NCI-H2196 treated with DMSO at 0.1 percent for 48 hours (cell line): ENCODE measurements at regions not wholly inside any gene's neighbourhood (a gene's known extent, or its start where the extent isn't known, plus 50 kb on each side); places are given as distances from the start of the nearest gene placed in this dataset.

ENCODE experiments used
- DNase-seq: peaks from one replicate; lab custom pipeline; 2025; ENCODE audit not compliant: unreplicated experiment; lab: John Stamatoyannopoulos, UW

DNA sequence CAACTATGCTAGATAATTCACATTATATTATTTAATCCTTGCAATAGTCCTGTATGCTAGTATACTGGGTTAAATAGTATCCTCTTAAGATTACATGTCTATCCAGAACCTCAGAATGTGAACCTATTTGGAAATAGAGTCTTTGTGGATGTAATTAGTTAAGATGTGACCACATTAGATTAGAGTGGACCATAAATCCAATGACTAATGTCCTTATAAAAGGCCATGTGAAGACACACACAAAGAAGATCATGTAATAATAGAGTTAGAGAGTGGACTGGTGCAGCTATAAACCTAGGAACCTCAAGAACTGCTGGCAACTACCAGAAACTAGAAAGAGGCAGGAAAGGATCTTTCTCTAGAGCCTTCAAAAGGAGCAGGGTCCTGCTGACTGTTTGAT, 263.6 kb upstream of the PTGER4 start:
- DNase-seq = no peak

DNA sequence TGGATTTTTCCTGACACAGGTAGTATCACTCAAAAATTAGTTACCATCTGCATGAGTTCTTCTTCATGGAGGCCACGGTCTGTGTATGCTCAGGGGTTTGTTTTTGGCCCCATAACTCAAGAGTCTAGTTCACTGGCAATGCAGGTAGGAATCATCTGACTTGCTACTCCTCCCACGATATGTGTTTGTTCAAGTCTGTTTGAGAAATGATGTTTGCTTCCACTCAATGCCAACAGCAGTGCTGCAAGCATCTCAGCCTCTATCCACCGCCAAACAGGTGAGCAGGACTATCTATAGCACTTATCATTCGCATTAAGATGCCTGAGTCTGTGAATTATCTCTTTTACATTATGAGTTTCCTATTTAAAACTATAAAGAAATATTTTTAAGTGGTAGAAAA, 264.8 kb upstream of the PTGER4 start:
- no peak for DNase-seq

DNA sequence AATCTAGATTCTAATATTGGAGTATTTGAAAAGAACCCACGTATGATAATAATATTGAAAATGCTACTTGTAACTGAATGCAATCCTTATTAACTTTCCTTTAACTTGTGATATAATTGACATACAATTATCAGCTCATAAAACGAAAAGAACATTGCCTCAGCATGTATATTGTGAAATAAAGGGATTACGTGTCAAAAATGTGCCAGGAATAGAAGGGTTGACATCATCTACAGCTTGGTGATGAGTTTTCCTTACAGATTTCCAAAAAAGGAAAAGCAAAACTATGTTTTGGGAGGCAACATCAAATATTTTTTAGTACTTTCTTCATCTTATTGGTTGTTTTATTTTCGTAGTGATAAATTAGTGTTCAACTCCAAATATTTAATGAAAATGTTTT, 266.0 kb upstream of the PTGER4 start:
- no peak for DNase-seq

DNA sequence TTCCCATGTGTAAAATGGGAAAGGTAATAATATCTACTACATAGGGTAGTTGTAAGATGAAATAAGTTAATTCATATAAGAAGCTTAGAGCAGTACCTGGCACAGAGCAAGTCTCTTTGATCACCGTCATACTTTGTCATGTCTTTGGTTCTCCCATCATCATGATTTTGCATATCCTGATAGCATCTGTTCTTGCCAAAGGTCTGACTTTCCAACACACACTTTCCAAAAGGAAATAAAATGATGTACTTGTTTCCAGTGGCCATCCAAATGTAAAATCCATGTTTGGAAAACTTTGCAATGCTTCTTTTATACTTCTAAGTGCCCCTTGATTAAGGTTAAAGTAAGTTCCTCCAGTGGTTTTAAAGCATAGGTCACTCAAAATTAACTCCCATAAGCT, 266.9 kb upstream of the PTGER4 start:
- DNase-seq = no peak

DNA sequence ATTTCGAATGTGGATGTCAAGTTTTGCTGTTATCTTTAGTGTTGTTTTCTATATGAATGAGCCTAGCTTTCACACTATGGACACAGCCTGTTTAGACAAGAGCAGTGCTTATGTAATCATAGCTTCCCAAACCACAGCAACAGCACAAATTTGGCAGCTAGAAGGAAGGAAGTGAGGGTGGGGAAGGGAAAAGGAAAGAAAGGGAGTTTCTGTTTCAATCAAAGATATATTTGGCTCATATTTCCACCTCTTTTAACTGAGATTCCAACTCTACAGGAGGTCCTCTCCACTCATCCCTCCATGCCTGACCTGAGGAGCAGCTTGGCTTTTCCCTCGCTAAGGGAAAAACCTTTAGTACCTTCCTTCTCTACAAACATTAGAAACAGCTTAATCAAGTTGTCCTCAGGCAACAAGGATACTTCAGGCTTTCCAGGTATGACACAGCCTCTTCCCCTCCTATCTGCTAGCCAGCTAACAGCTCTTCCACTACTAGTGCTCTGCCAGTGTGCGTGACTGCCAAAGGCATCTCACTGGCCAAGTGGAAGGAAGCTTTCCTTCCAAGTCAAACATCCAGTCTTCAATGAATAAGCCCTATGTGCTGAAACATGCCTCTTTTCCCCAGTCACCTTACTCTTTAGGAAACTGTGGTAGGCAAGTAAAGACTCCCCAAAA, 268.6 kb upstream of the PTGER4 start:
- DNase-seq = no peak

DNA sequence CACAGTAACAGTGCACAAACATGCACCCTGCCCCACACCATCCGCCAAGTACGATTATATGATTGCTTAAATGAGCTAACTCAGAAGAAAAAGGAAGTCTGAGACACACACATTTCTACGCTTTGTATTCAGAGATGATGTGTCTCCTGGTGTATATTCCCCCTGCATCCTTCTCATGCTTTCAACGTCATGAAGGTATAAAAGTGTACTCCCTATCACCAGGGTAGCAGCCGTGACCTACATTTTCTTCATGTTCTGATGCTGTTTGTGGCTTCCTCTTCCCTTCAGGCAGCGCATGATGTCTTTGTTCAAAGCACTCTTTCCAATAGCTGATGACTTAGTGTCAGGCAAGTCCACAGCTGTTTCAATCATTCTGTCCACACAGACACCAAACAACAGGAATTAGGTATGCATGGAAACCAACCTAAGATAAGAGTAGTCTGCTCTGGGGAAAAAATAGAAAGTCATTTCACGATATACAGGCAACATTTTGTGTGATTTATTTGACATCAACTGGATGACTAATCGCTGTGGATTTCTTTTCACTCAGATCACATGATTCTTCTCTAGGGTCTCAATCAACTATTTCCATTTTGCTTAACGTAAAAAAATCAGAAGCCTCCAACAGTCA, 269.4 kb upstream of the PTGER4 start:
- DNase-seq = no peak

DNA sequence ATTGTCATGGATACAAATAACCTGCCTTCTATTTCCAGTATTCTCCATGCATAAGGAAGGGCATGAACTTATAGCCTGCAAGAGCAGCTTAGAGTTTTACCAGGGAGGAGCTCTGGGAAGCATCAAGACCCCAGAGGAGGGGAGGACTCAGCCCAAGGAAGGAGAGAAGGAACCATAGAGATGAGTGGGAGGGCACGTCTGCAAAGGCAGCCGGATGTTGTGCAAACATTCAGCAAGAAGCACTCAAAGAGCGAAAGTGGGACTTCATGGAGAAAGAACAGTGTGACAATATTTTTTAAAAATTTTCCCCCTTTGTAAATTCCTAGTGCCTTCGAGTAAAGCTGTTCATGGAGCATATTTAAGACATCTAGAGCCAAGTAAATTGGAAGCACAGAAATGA, 270.1 kb upstream of the PTGER4 start:
- DNase-seq = no peak

DNA sequence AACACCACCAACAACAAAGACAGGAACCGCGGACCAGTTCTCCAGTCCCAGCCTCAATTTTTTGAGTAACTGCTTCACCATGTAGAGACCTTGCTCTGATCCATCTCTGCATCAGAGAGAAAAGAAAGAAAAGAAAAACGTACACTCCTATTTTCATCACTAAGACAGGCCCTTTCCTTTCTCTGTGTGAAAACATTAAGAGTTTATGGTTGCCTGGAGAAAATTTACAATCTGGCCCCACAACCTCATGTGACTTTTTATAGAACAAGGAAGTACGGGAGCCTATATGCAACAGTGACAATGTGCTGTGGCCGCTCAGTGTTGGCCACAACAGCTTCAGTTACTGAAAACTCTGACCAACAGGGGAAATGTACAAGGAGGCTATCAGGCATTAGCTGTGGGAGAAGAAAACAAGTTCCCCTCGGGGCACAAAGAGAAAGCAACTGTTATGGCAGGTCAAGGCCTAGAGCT, 272.9 kb upstream of the PTGER4 start:
- DNase-seq = no peak

DNA sequence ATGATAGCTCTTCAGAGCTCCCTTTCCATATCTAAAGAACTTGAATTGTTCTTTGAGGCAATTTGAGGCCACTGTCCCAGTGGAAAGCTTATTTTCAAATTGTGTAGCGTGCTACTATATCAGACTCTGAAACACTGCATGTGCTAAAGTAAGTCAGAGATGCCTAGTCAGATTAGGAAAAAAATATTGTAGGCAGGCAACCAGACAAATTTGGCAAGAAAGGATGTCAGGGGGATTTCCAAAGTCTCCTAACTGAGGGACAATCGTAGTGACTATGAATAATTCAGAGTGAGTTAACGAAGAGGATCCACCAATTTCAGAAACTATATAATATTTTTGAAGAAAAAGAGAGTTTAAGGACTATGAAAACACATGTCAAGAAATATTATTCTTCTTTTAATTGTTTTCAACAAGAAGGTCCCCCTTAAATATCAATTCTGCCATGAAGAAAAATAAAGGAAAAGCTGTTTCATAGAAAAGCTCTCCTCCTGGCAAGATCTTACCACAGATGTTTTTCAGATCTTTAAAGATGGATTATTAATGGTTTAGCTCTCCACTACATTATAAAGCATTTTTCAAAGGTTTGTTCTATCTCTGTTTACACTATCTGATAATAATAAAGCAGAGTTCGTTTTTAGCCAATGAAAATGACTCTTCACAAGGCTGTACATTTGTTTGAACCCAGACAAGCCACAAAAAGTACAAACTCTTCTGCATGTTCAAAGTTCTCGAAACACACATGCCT, 273.5 kb upstream of the PTGER4 start:
- DNase-seq = no peak

DNA sequence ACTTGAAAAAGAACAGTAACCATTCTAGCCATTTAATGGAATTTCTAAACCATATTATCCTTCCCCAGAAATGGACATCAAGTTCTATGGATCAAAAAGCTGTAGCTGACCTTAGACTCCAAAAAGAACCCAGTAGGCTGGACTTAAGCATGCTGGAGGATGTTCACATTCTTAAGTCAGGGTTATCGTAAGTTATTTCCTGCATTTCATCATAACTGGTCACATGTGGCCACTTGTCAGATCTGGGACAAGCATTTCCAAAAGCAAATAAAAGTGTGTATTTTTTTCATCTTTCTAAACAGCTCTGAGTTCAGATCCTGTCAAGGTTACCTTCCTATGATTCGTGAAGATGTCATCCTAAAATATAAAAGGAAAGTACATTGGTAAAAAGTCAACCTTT, 274.5 kb upstream of the PTGER4 start:
- DNase-seq = no peak

DNA sequence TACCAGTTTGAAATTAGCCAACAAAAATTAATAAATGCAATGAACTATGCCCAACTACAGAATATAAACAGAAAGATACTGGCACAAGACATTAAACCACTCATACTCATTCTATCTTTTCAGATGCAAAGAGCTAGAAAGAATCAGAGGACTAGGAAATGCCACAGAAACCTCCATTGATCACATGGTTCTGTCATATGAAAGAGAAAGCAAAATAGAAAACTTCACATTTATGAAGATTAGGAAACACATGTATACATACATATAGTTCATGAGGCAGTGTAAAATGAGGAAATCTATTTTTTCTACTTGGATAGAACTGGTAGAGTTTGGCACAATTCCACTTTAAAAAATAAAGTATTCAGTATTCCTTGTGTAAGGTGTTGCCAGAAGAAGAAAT, 275.1 kb upstream of the PTGER4 start:
- no peak for DNase-seq

DNA sequence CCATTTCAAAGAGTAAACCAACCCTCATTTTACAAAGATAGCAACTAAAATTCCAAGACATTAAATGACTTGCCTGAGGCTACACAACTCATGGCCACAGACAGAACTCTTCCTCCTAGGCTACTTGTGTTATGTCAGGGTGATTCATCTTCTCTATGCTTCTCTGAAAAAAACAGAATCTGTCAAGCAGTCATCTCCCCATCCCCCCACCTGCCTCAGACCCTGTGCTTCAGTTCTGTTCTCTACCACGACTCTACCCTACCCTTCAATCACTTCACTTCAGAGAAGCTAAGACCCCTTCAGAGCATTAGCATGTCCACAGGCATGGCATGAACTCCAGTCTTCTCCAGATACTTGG, 277.7 kb upstream of the PTGER4 start:
- no peak for DNase-seq

DNA sequence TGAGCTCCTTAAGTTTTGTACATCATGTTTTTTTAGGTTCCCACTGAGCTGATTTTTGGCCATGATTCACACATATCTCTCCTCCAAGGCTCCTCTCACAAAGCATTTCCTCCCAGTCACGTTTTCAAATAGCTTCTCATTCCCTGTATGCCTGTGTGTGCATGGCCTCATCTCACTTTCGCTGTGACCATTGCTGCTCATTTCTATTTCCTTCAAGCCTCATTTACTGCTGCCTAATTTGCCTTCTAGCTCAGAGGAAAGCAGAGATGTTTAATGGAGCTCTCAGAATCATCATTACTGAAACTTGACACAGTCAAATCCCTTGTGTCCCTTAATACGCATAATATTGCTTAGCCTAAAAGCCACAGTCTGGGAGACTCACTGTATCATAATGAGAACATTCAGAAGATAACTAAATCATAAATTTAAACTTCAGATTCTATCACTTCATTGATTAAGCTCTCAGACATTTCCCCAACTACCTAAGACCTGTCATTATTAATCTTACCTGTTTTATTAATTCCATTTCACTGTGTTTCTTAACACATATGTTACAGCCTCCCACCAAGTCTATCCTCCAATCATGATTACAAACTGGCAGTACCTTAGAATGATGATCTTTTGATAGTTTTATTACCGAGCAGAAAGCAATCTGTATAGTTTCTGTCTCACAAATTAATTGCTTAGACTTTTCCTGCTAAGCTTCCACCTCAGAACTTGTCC, 278.3 kb upstream of the PTGER4 start:
- no peak for DNase-seq

DNA sequence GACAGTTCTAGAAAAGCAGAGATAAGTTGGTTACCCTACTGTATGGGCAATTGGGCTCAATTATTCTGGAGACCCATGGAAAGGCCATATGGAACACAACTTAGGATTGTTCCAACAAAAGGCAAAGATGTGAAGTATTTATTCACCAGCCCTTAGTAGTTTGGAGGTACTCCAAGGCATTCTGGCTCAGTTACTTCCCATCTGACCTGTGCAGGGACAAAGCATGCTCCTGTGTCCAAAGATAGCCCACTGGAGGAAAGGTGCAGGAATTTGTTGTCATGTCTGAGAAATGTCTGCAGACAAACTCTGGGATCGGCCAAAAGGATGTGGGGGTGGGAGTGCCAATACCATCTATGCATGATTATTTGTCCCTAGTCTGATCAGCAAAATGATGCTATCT, 279.5 kb upstream of the PTGER4 start:
- no peak for DNase-seq

DNA sequence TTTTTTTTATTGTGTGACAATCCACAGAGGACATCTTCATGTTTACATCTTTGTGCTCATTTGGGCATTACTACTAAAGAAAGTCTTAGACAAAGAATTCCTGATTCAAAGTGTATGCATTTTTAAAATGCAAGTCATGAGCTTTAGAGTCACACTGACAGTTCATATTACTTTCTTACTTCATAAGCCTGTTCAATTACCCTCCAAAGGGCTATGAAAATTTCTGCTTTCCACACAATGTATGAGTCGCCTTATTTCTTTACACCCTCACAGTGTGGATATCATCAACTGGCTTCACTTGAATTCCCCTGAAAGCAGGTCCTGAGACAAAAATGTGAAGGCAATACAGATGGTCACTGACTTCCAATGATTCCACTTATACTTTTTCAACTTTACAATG, 280.4 kb upstream of the PTGER4 start:
- no peak for DNase-seq

DNA sequence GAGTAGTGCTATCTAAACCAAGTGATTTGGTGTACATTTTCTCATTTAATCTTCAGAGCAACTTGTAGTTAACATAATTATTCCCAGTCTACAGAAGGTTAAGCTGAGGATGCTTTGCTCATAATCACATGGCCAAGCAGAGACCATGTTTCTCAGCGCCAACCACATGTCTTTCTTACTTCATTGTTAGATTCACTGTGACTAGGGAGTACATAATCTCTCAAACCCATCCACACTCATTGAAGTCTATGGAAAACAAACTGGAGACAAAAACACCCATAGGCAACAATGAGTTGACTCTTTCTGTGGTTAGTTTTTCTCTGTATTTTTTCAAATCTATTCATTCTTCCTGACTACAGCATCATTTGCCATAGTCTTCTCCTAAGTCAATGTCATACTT, 281.7 kb upstream of the PTGER4 start:
- DNase-seq = no peak

DNA sequence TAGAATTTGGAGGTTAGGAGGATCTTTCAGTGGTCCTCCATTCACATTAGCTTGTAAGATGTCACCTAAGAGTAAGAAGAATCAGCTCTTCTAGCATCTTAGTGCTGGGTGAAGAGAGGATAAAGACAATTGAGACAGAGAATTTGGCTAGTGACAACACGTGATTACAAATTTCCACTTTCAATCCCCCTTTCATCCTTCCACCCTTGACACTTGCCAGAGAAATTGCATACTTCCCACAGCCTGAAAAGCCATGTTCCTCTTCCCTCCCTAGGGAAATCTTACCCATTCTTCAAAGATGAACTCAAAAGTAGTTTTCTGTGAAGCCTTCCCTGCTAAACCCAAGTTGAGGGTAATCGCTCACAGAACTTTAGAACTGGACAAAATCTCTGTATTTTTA, 282.6 kb upstream of the PTGER4 start:
- no peak for DNase-seq

DNA sequence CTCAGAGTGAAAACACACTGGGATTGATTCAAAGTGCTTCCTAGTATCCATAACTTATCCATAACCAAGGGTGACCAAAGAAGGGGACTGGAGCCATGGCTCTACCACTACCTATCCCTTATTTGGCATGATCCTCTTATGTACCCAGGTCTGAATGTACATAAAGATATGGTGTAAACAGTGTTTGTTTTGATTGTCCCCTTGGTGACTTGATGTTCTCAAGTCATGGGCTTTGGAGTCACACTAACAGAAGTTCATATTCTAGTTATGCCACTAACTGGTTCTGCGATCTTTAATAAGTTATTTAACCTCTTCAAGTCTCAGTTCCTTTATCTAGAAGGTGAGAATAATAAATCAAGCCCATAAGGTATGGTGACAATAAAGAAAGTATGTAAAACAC, 283.4 kb upstream of the PTGER4 start:
- no peak for DNase-seq

DNA sequence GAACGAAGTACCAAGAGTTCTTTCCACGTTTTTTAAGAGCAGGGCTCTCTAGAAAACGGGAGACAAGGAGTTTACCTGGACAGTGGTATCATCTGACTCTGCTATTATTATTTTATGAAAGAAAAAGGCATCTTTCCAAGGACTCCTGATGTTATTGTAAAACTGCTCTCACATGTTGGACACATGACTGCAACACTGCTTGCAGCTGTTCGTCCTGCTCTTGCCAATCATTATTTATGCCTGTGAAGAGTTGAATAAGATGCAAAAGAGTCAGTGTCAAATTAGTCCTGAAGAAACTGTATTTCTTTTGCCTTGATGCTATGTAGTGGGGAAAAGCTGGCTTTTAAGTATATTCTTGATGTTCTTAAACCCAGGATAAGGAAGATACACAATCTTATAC, 284.5 kb upstream of the PTGER4 start:
- no peak for DNase-seq

DNA sequence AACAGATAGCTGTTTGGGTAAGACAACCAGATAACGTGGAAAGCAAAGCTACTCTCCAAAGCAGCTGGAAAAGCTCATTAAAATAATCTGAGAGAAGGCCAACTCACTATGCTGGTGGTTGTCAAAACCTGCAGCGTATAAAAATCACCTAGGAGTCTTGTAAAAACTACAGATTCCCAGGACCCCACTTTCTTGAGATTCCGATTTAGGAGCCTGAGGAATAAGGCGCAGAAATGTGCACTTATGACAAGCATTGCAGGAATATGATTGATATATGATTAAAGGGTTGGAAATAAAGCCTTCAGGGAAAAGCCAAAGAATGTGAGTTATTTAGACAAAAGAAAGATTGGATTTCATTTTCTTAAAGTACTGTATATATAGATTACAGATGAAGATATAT, 285.0 kb upstream of the PTGER4 start:
- DNase-seq = no peak

DNA sequence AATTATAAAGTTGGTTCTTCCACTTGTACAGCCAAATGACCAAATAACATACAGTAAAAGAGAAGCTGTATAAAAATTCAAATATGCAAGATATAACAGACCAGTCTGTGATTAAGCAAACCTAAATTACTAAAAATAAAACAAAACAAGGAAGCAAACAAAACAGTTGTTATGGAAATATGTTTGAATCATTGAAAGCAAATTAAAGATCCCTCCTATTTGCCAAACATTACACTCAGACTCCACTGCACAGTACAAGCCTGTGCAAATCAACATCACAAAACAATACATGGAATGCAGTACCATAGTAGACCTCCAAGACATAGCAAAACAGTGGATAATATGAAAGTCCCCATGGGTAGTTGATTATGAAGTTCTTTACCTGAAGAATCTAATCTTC, 288.1 kb upstream of the PTGER4 start:
- no peak for DNase-seq
